IMR-90 (cell line): ENCODE measurements at regions not wholly inside any gene's neighbourhood (a gene's known extent, or its start where the extent isn't known, plus 50 kb on each side); places are given as distances from the start of the nearest gene placed in this dataset.

ENCODE experiments used
- ATAC-seq: fragments of 200-7000 bp; cut with Tn5 transposase; 2 replicates; pipeline ENCODE4 v1.9.1; 2020; ENCODE audit warnings: low read depth, mild to moderate bottlenecking, moderate library complexity
- BruUV-seq: library from RNA; stranded (reverse); fragments of 400-500 nt; replicated peaks from 2 replicates; lab custom pipeline; 2021; lab: Mats Ljungman, UMichigan
- CTCF ChIA-PET: fragments of 300-600 bp; formaldehyde crosslinking; extraction: SDS; loops from one replicate; lab custom pipeline; 2021; ENCODE audit warnings: antibody characterized with exemption; lab: Yijun Ruan, JAX
- POLR2A ChIA-PET: fragments of 300-600 bp; sonication (Branson Sonifier 250); formaldehyde crosslinking; loops from one replicate; lab custom pipeline; 2022; ENCODE audit warnings: antibody characterized with exemption; ENCODE audit not compliant: unreplicated experiment; lab: Charles Lee
- DNase-seq: peaks from one replicate; pipeline ENCODE4 v3.0.0; 2013
- H2AFZ ChIP-seq: replicated peaks from 2 replicates; pipeline ENCODE3; 2013; ENCODE audit warnings: low read length, mild to moderate bottlenecking; ENCODE audit not compliant: poor library complexity
- H2AK5ac ChIP-seq: 2 replicates; pipeline ENCODE4 v1.6.1; 2013; ENCODE audit warnings: low read depth, low read length, inconsistent platforms
- H2AK9ac ChIP-seq: replicated peaks from 2 replicates; pipeline ENCODE3; 2013; ENCODE audit warnings: mild to moderate bottlenecking, low read depth, low read length, moderate library complexity; ENCODE audit not compliant: poor library complexity
- H2BK120ac ChIP-seq: 2 replicates; pipeline ENCODE4 v1.6.1; 2013; ENCODE audit warnings: low read depth, low read length, inconsistent platforms
- H2BK15ac ChIP-seq: 3 replicates; pipeline ENCODE4 v1.6.1; 2013; ENCODE audit warnings: low read depth, low read length, inconsistent platforms
- H2BK20ac ChIP-seq: 2 replicates; pipeline ENCODE4 v1.6.1; 2013; ENCODE audit warnings: low read depth, mild to moderate bottlenecking, inconsistent platforms, low read length, moderate library complexity
- H2BK5ac ChIP-seq: 2 replicates; pipeline ENCODE4 v1.6.1; 2013; ENCODE audit warnings: mild to moderate bottlenecking, low read depth, low read length, inconsistent platforms; ENCODE audit not compliant: poor library complexity, severe bottlenecking
- H3K14ac ChIP-seq: replicated peaks from 2 replicates; pipeline ENCODE4 v1.6.1; 2013; ENCODE audit warnings: low read depth, low read length, inconsistent platforms
- H3K18ac ChIP-seq: 2 replicates; pipeline ENCODE4 v1.6.1; 2013; ENCODE audit warnings: low read depth, low read length, control low read depth
- H3K23ac ChIP-seq: 2 replicates; pipeline ENCODE4 v1.6.1; 2013; ENCODE audit warnings: low read depth, low read length, inconsistent platforms
- H3K27ac ChIP-seq: 2 replicates; pipeline ENCODE4 v1.5.1; 2013; ENCODE audit warnings: mild to moderate bottlenecking, control low read depth, low read length; ENCODE audit not compliant: insufficient read depth
- H3K27me3 ChIP-seq: 2 replicates; pipeline ENCODE4 v1.6.1; 2013; ENCODE audit warnings: low read length; ENCODE audit not compliant: control insufficient read depth, insufficient read depth
- H3K36me3 ChIP-seq: 2 replicates; pipeline ENCODE4 v1.6.1; 2013; ENCODE audit warnings: low read length, mixed read lengths; ENCODE audit not compliant: control insufficient read depth, insufficient read depth
- H3K4ac ChIP-seq: 2 replicates; pipeline ENCODE4 v1.6.1; 2013; ENCODE audit warnings: low read depth, low read length, inconsistent platforms
- H3K4me1 ChIP-seq: 2 replicates; pipeline ENCODE4 v1.6.1; 2013; ENCODE audit warnings: low read length, mixed read lengths; ENCODE audit not compliant: control insufficient read depth, insufficient read depth
- H3K4me2 ChIP-seq: 2 replicates; pipeline ENCODE4 v1.6.1; 2013; ENCODE audit warnings: low read depth, mild to moderate bottlenecking, control low read depth, low read length, moderate library complexity
- H3K4me3 ChIP-seq: 2 replicates; pipeline ENCODE4 v1.5.1; 2013; ENCODE audit warnings: low read depth, mild to moderate bottlenecking, control low read depth, low read length, moderate library complexity; ENCODE audit not compliant: insufficient read depth
- H3K56ac ChIP-seq: 2 replicates; pipeline ENCODE4 v1.6.1; 2013; ENCODE audit warnings: low read length, inconsistent platforms; ENCODE audit not compliant: insufficient read depth; ENCODE audit errors: extremely low read depth
- H3K79me1 ChIP-seq, 2 experiments: 2 replicates each; pipeline ENCODE4 v1.6.1; 2013; ENCODE audit warnings: low read length in 2 of 2, inconsistent platforms in 1 of 2, low read depth in 1 of 2
- H3K9ac ChIP-seq: 2 replicates; pipeline ENCODE4 v1.6.1; 2013; ENCODE audit warnings: low read depth, low read length, control low read depth
- H3K9me1 ChIP-seq: 2 replicates; pipeline ENCODE4 v1.6.1; 2013; ENCODE audit warnings: low read length, inconsistent platforms; ENCODE audit not compliant: insufficient read depth
- H3K9me3 ChIP-seq: 2 replicates; pipeline ENCODE4 v1.6.1; 2013; ENCODE audit warnings: low read length; ENCODE audit not compliant: control insufficient read depth, insufficient read depth
- H4K20me1 ChIP-seq: 2 replicates; pipeline ENCODE4 v1.6.1; 2013; ENCODE audit warnings: low read length, inconsistent platforms; ENCODE audit not compliant: insufficient read depth
- H4K5ac ChIP-seq: 2 replicates; pipeline ENCODE4 v1.6.1; 2013; ENCODE audit warnings: mild to moderate bottlenecking, low read depth, low read length, control low read depth
- H4K8ac ChIP-seq, 2 experiments: 2 replicates each; pipeline ENCODE4 v1.6.1; 2013; ENCODE audit warnings: low read depth in 2 of 2, low read length in 2 of 2, control low read depth in 1 of 2, inconsistent platforms in 1 of 2
- H4K91ac ChIP-seq: 2 replicates; pipeline ENCODE4 v1.6.1; 2013; ENCODE audit warnings: low read depth, low read length, inconsistent platforms; ENCODE audit not compliant: insufficient read depth
- BHLHE40 ChIP-seq: fragments of 150-350 bp; IDR thresholded peaks from 2 replicates; pipeline ENCODE4 v1.6.1; 2016; ENCODE audit warnings: mild to moderate bottlenecking, low read depth, low read length
- CEBPB ChIP-seq: IDR thresholded peaks from 2 replicates; pipeline ENCODE4 v1.6.1; 2012; ENCODE audit warnings: low read depth, low read length, improper control_type of control experiment
- CHD1 ChIP-seq: IDR thresholded peaks from 2 replicates; pipeline ENCODE4 v1.6.1; 2012; ENCODE audit warnings: low read depth, low read length, improper control_type of control experiment
- CTCF ChIP-seq: conservative IDR thresholded peaks from 2 replicates; pipeline ENCODE4 v1.5.1; 2012; ENCODE audit warnings: mild to moderate bottlenecking, low read depth, low read length, improper control_type of control experiment
- ELK1 ChIP-seq: fragments of 150-350 bp; IDR thresholded peaks from 2 replicates; pipeline ENCODE4 v1.6.1; 2016; ENCODE audit warnings: low read depth, mild to moderate bottlenecking, low read length, moderate library complexity, borderline replicate concordance
- FOS ChIP-seq: fragments of 150-350 bp; IDR thresholded peaks from 2 replicates; pipeline ENCODE4 v1.6.1; 2016; ENCODE audit warnings: low read depth, low read length
- MAFK ChIP-seq: IDR thresholded peaks from 2 replicates; pipeline ENCODE4 v1.6.1; 2012; ENCODE audit warnings: low read depth, low read length, improper control_type of control experiment
- MAZ ChIP-seq: IDR thresholded peaks from 2 replicates; pipeline ENCODE4 v1.6.1; 2012; ENCODE audit warnings: low read depth, mild to moderate bottlenecking, low read length, improper control_type of control experiment, moderate library complexity, borderline replicate concordance
- MXI1 ChIP-seq: IDR thresholded peaks from 2 replicates; pipeline ENCODE4 v1.6.1; 2012; ENCODE audit warnings: low read depth, mild to moderate bottlenecking, low read length, moderate library complexity, borderline replicate concordance
- NFE2L2 ChIP-seq: fragments of 150-350 bp; IDR thresholded peaks from 2 replicates; pipeline ENCODE4 v1.6.1; 2016; ENCODE audit warnings: low read depth, mild to moderate bottlenecking, low read length
- POLR2A ChIP-seq: IDR thresholded peaks from 2 replicates; pipeline ENCODE4 v1.6.1; 2012; ENCODE audit warnings: mild to moderate bottlenecking, low read depth, low read length
- RAD21 ChIP-seq: IDR thresholded peaks from 2 replicates; pipeline ENCODE4 v1.6.1; 2012; ENCODE audit warnings: low read length, improper control_type of control experiment
- RCOR1 ChIP-seq: IDR thresholded peaks from 2 replicates; pipeline ENCODE4 v1.6.1; 2012; ENCODE audit warnings: mild to moderate bottlenecking, low read length, improper control_type of control experiment; ENCODE audit not compliant: insufficient replicate concordance
- RFX5 ChIP-seq: IDR thresholded peaks from 2 replicates; pipeline ENCODE4 v1.8.0; 2012; ENCODE audit warnings: low read depth, mild to moderate bottlenecking, low read length, moderate library complexity
- SMC3 ChIP-seq: fragments of 150-350 bp; IDR thresholded peaks from 2 replicates; pipeline ENCODE4 v1.6.1; 2016; ENCODE audit warnings: low read depth, mild to moderate bottlenecking, antibody characterized with exemption, low read length, moderate library complexity
- WGBS, 2 experiments: methylation state at CpG; one replicate each; pipeline versions ENCODE4 v1.1.5 to v1.1.7; 2013; ENCODE audit warnings: missing lambda C conversion rate in 2 of 2; ENCODE audit not compliant: insufficient read length in 1 of 2; ENCODE audit errors: extremely low coverage in 2 of 2; 5-methylcytosine and 5-hydroxymethylcytosine counted together
- dilution Hi-C: fragments of 300-500 bp; cut with HindIII; formaldehyde crosslinking; loops from one replicate; pipeline ENCODE4 v1.14.3; 2018; ENCODE audit warnings: low sequenced_read_pairs; ENCODE audit not compliant: unreplicated experiment
- in situ Hi-C: fragments of 300-500 bp; cut with MboI; formaldehyde crosslinking; loops from 3 replicates; pipeline ENCODE4 v1.14.3; 2019; ENCODE audit warnings: low sequenced_read_pairs, inconsistent platforms, mixed read lengths
- intact Hi-C: fragments of 100-400 bp; cut with micrococcal nuclease; formaldehyde crosslinking; loops from 2 replicates; pipeline ENCODE4 v1.10.0; 2022
- TF ChIP-seq, protein P1 (sequence below): fragments of 150-350 bp; IDR thresholded peaks from 2 replicates; pipeline ENCODE4 v1.6.1; 2017; ENCODE audit warnings: mild to moderate bottlenecking, antibody characterized with exemption, low read length, low read depth

GRCh38 chrX:137988470-137988869, 422.5 kb downstream of the ZIC3 start:
- Histone ChIP-seq H3K27me3 (no peaks in the 10 kb centered on the region), H3K9me3 (no peaks in the 10 kb centered on the region), H4K8ac (no peak overlapping the region), H3K9me1 (no peaks in the 10 kb centered on the region), H3K27ac (no peak overlapping the region), H3K14ac (no peak overlapping the region), H4K5ac (no peak overlapping the region), H2BK20ac (no peak overlapping the region), H3K18ac (no peak overlapping the region), H3K36me3 (no peaks in the 10 kb centered on the region), H3K4me2 (no peak overlapping the region), H2BK15ac (no peak overlapping the region), H2AK9ac (no peak overlapping the region), H2BK5ac (no peak overlapping the region), H2AFZ (no peak overlapping the region), H2AK5ac (no peak overlapping the region), H3K4me3 (no peak overlapping the region), H3K23ac (no peak overlapping the region), H4K20me1 (no peaks in the 10 kb centered on the region), H4K91ac (no peak overlapping the region), H3K4ac (no peak overlapping the region), H2BK120ac (no peak overlapping the region), H3K4me1 (no peaks in the 10 kb centered on the region), H3K79me1 (no peaks in the 10 kb centered on the region), H3K9ac (no peak overlapping the region), H3K56ac (no peak overlapping the region)
- intact Hi-C loops: no loop called here
- TF ChIP-seq SMC3 (no peak), CEBPB (no peak), MAFK (no peak), CHD1 (no peak), RAD21 (no peak), NFE2L2 (no peak), MAZ (no peak), CTCF (no peak), POLR2A (no peak), FOS (no peak), BHLHE40 (no peak), MXI1 (no peak), RCOR1 (no peak), ELK1 (no peak), RFX5 (no peak)
- TF ChIP-seq, protein P1, sequence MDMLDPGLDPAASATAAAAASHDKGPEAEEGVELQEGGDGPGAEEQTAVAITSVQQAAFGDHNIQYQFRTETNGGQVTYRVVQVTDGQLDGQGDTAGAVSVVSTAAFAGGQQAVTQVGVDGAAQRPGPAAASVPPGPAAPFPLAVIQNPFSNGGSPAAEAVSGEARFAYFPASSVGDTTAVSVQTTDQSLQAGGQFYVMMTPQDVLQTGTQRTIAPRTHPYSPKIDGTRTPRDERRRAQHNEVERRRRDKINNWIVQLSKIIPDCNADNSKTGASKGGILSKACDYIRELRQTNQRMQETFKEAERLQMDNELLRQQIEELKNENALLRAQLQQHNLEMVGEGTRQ: no peak
- no peak for ATAC-seq
- ChIA-PET POLR2A (interaction anchor here (0.6 kb wide), 1 partner anchor 18 kb away, joined by 4 read pairs; no protein-coding TSS in a partner anchor), CTCF (no interaction called here)
- dilution Hi-C loops: no loop called here
- in situ Hi-C loops: no loop called here
- no TSS peak for BruUV-seq
- WGBS, 2 experiments: no CpG with 5 or more reads among the region's 1 CpG
- DNase-seq: no peak
